Progenitor cell of endocrine pancreas (in vitro differentiated cells): ENCODE measurements at regions not wholly inside any gene's neighbourhood (a gene's known extent, or its start where the extent isn't known, plus 50 kb on each side); places are given as distances from the start of the nearest gene placed in this dataset.

Source experiments
- DNase-seq: peaks from one replicate; pipeline ENCODE4 v3.0.0; 2021; ENCODE audit warnings: low spot score; ENCODE audit not compliant: unreplicated experiment
- H3K27ac Mint-ChIP-seq: 2 replicates; pipeline ENCODE4 v1.8.0; 2021; ENCODE audit warnings: mild to moderate bottlenecking, moderate library complexity, mixed read lengths
- H3K27me3 Mint-ChIP-seq: 2 replicates; pipeline ENCODE4 v1.8.0; 2021; ENCODE audit warnings: mixed read lengths
- H3K36me3 Mint-ChIP-seq: 2 replicates; pipeline ENCODE4 v1.8.0; 2022; ENCODE audit warnings: mixed read lengths; ENCODE audit not compliant: insufficient read depth
- H3K4me1 Mint-ChIP-seq: 2 replicates; pipeline ENCODE4 v1.8.0; 2021; ENCODE audit warnings: low read depth, mixed read lengths
- H3K4me3 Mint-ChIP-seq: 2 replicates; pipeline ENCODE4 v1.8.0; 2021; ENCODE audit warnings: low read depth, mild to moderate bottlenecking, moderate library complexity, mixed read lengths
- H3K9me3 Mint-ChIP-seq: 2 replicates; pipeline ENCODE4 v1.8.0; 2021; ENCODE audit warnings: low read depth, mixed read lengths
- CTCF ChIP-seq: fragments of 200-600 bp; sonication (generic); IDR thresholded peaks from one replicate; pipeline ENCODE4 v1.5.0; 2021; ENCODE audit warnings: antibody characterized with exemption, mild to moderate bottlenecking; ENCODE audit not compliant: unreplicated experiment

GRCh38 chrX:150298841-150299551 lies 64.1 kb upstream of the MAMLD1 start:
- H3K9me3 Mint-ChIP-seq = peaks cover 11% of the 10 kb centered on the region
- H3K4me3 Mint-ChIP-seq = no peak overlapping the region
- H3K36me3 Mint-ChIP-seq = no peaks in the 10 kb centered on the region
- DNase-seq = no peak
- no peak overlapping the region for H3K27ac Mint-ChIP-seq
- H3K4me1 Mint-ChIP-seq = peaks cover 5% of the 10 kb centered on the region
- TF ChIP-seq CTCF = no peak
- H3K27me3 Mint-ChIP-seq = no peaks in the 10 kb centered on the region

GRCh38 chrX:150299579-150299978 lies 63.5 kb upstream of the MAMLD1 start:
- Mint-ChIP-seq H3K36me3 (no peaks in the 10 kb centered on the region), H3K4me1 (peaks cover 5% of the 10 kb centered on the region), H3K27ac (no peak overlapping the region), H3K9me3 (peaks cover 11% of the 10 kb centered on the region), H3K4me3 (no peak overlapping the region), H3K27me3 (no peaks in the 10 kb centered on the region)
- no peak for TF ChIP-seq CTCF
- DNase-seq = no peak

- H3K27ac Mint-ChIP-seq = no peak overlapping the region
- no peak overlapping the region for H3K4me3 Mint-ChIP-seq
- H3K36me3 Mint-ChIP-seq = no peaks in the 10 kb centered on the region
- DNase-seq = no peak
- H3K9me3 Mint-ChIP-seq = peaks cover 7% of the 10 kb centered on the region
- TF ChIP-seq CTCF = no peak
- H3K4me1 Mint-ChIP-seq = no peaks in the 10 kb centered on the region
- no peaks in the 10 kb centered on the region for H3K27me3 Mint-ChIP-seq
Observed at GRCh38 chrX:150303386-150304097, 59.6 kb upstream of the MAMLD1 start.

GRCh38 chrX:150306002-150306401 lies 57.1 kb upstream of the MAMLD1 start:
- no peak for DNase-seq
- Mint-ChIP-seq H3K9me3 (peaks cover 3% of the 10 kb centered on the region), H3K4me3 (no peak overlapping the region), H3K4me1 (no peaks in the 10 kb centered on the region), H3K36me3 (no peaks in the 10 kb centered on the region), H3K27ac (no peak overlapping the region), H3K27me3 (no peaks in the 10 kb centered on the region)
- TF ChIP-seq CTCF = no peak

GRCh38 chrX:150308041-150308440 lies 55.1 kb upstream of the MAMLD1 start:
- Mint-ChIP-seq H3K27me3 (no peaks in the 10 kb centered on the region), H3K4me1 (no peaks in the 10 kb centered on the region), H3K27ac (no peak overlapping the region), H3K4me3 (no peak overlapping the region), H3K9me3 (peaks cover 3% of the 10 kb centered on the region), H3K36me3 (no peaks in the 10 kb centered on the region)
- TF ChIP-seq CTCF = no peak
- no peak for DNase-seq
